H9 (cell line): ENCODE measurements at regions not wholly inside any gene's neighbourhood (a gene's known extent, or its start where the extent isn't known, plus 50 kb on each side); places are given as distances from the start of the nearest gene placed in this dataset.

Source experiments
- DNase-seq: peaks from one replicate; pipeline ENCODE4 v3.0.0-alpha.2; 2017
- H2AFZ ChIP-seq: one replicate; pipeline ENCODE4 v1.6.1; 2013; ENCODE audit warnings: mild to moderate bottlenecking, low read length, control low read depth, moderate library complexity
- H2AK5ac ChIP-seq: 2 replicates; pipeline ENCODE4 v1.6.1; 2013; ENCODE audit warnings: low read length, control low read depth, mixed read lengths; ENCODE audit not compliant: insufficient read length
- H2BK120ac ChIP-seq: one replicate; pipeline ENCODE4 v1.6.1; 2013; ENCODE audit warnings: low read depth, mild to moderate bottlenecking, low read length, control low read depth, inconsistent platforms; ENCODE audit not compliant: poor library complexity, severe bottlenecking
- H2BK12ac ChIP-seq: 2 replicates; pipeline ENCODE4 v1.6.1; 2013; ENCODE audit warnings: low read length, control low read depth, mixed read lengths, low read depth; ENCODE audit not compliant: insufficient read length
- H2BK15ac ChIP-seq: 2 replicates; pipeline ENCODE4 v1.6.1; 2013; ENCODE audit warnings: low read depth, low read length, control low read depth
- H2BK20ac ChIP-seq: one replicate; pipeline ENCODE4 v1.6.1; 2013; ENCODE audit warnings: low read depth, mild to moderate bottlenecking, low read length, control low read depth, inconsistent platforms; ENCODE audit not compliant: poor library complexity, severe bottlenecking
- H2BK5ac ChIP-seq: 2 replicates; pipeline ENCODE4 v1.6.1; 2013; ENCODE audit warnings: low read length, control low read depth, mixed read lengths; ENCODE audit not compliant: insufficient read length
- H3K14ac ChIP-seq: 2 replicates; pipeline ENCODE4 v1.6.1; 2013; ENCODE audit warnings: low read length, control low read depth; ENCODE audit not compliant: insufficient read depth
- H3K18ac ChIP-seq: 2 replicates; pipeline ENCODE4 v1.6.1; 2013; ENCODE audit warnings: low read depth, mild to moderate bottlenecking, mixed read lengths, low read length, control low read depth; ENCODE audit not compliant: insufficient read length
- H3K23ac ChIP-seq: 2 replicates; pipeline ENCODE4 v1.6.1; 2013; ENCODE audit warnings: low read length, control low read depth, mixed read lengths, low read depth; ENCODE audit not compliant: insufficient read length
- H3K23me2 ChIP-seq: 2 replicates; pipeline ENCODE4 v1.6.1; 2013; ENCODE audit warnings: low read depth, mild to moderate bottlenecking, mixed read lengths, low read length, control low read depth; ENCODE audit not compliant: insufficient read length, poor library complexity, severe bottlenecking
- H3K27ac ChIP-seq: 2 replicates; pipeline ENCODE4 v1.5.1; 2013; ENCODE audit warnings: low read length, control low read depth, mixed read lengths, low read depth; ENCODE audit not compliant: insufficient read length
- H3K27me3 ChIP-seq: 2 replicates; pipeline ENCODE4 v1.6.1; 2013; ENCODE audit warnings: low read length, control low read depth, inconsistent platforms; ENCODE audit not compliant: insufficient read depth
- H3K4ac ChIP-seq: 2 replicates; pipeline ENCODE4 v1.6.1; 2013; ENCODE audit warnings: low read depth, mild to moderate bottlenecking, control low read depth, inconsistent platforms, low read length, moderate library complexity
- H3K4me1 ChIP-seq: 2 replicates; pipeline ENCODE4 v1.6.1; 2013; ENCODE audit warnings: low read length, control low read depth, inconsistent platforms; ENCODE audit not compliant: insufficient read depth
- H3K4me2 ChIP-seq: 2 replicates; pipeline ENCODE4 v1.6.1; 2013; ENCODE audit warnings: low read length, control low read depth, mixed read lengths; ENCODE audit not compliant: insufficient read length, insufficient read depth
- H3K56ac ChIP-seq: 2 replicates; pipeline ENCODE4 v1.6.1; 2013; ENCODE audit warnings: low read depth, mild to moderate bottlenecking, mixed read lengths, low read length, control low read depth; ENCODE audit not compliant: insufficient read length
- H3K79me1 ChIP-seq: 2 replicates; pipeline ENCODE4 v1.6.1; 2013; ENCODE audit warnings: low read depth, mild to moderate bottlenecking, moderate library complexity, low read length, control low read depth, inconsistent platforms; ENCODE audit not compliant: insufficient read depth, poor library complexity, severe bottlenecking
- H3K79me2 ChIP-seq: 2 replicates; pipeline ENCODE4 v1.6.1; 2013; ENCODE audit warnings: low read length, control low read depth, inconsistent platforms; ENCODE audit not compliant: insufficient read depth
- H3K9ac ChIP-seq: 2 replicates; pipeline ENCODE4 v1.6.1; 2013; ENCODE audit warnings: low read length, control low read depth, mixed read lengths; ENCODE audit not compliant: insufficient read length; ENCODE audit errors: extremely low read depth
- H3K9me3 ChIP-seq: one replicate; pipeline ENCODE4 v1.6.1; 2013; ENCODE audit warnings: low read depth, low read length, inconsistent platforms; ENCODE audit not compliant: control insufficient read depth
- H3T11ph ChIP-seq: one replicate; pipeline ENCODE4 v1.6.1; 2013; ENCODE audit warnings: mild to moderate bottlenecking, low read length, control low read depth, inconsistent platforms
- H4K20me1 ChIP-seq: one replicate; pipeline ENCODE4 v1.6.1; 2013; ENCODE audit not compliant: control insufficient read depth, insufficient read length, insufficient read depth
- H4K5ac ChIP-seq: 2 replicates; pipeline ENCODE4 v1.6.1; 2013; ENCODE audit warnings: low read depth, mild to moderate bottlenecking, mixed read lengths, low read length, control low read depth; ENCODE audit not compliant: insufficient read length
- H4K8ac ChIP-seq: replicated peaks from 2 replicates; pipeline ENCODE4 v1.6.1; 2013; ENCODE audit warnings: low read length, control low read depth, mixed read lengths, low read depth; ENCODE audit not compliant: insufficient read length
- H4K91ac ChIP-seq: 2 replicates; pipeline ENCODE4 v1.6.1; 2013; ENCODE audit warnings: low read depth, mild to moderate bottlenecking, moderate library complexity, mixed read lengths, low read length, control low read depth; ENCODE audit not compliant: insufficient read length
- H3K27ac Mint-ChIP-seq, 3 experiments: 2 replicates in 2 of 3; 3 replicates in 1 of 3; pipeline ENCODE4 v1.8.0; 2020 to 2021; ENCODE audit warnings: mixed read lengths in 3 of 3, mild to moderate bottlenecking in 1 of 3, moderate library complexity in 1 of 3
- H3K27me3 Mint-ChIP-seq: 2 replicates; pipeline ENCODE4 v1.8.0; 2021; ENCODE audit warnings: low read depth, mild to moderate bottlenecking, moderate library complexity, mixed read lengths
- H3K36me3 Mint-ChIP-seq, 3 experiments: 2 replicates in 2 of 3; 3 replicates in 1 of 3; pipeline ENCODE4 v1.8.0; 2020 to 2021; ENCODE audit warnings: low read depth in 3 of 3, mixed read lengths in 3 of 3; ENCODE audit not compliant: insufficient read depth in 1 of 3
- H3K4me1 Mint-ChIP-seq, 2 experiments: 2 replicates each; pipeline ENCODE4 v1.8.0; 2020; ENCODE audit warnings: mixed read lengths in 2 of 2
- H3K4me3 Mint-ChIP-seq, 2 experiments: 2 replicates in 1 of 2; 3 replicates in 1 of 2; pipeline ENCODE4 v1.8.0; 2020 to 2021; ENCODE audit warnings: mild to moderate bottlenecking in 2 of 2, mixed read lengths in 2 of 2, moderate library complexity in 1 of 2
- H3K9me3 Mint-ChIP-seq, 2 experiments: 2 replicates in 1 of 2; 3 replicates in 1 of 2; pipeline ENCODE4 v1.8.0; 2020; ENCODE audit warnings: mild to moderate bottlenecking in 2 of 2, mixed read lengths in 2 of 2, moderate library complexity in 1 of 2
- CTCF ChIP-seq: fragments of 200-600 bp; sonication (generic); conservative IDR thresholded peaks from 3 replicates; pipeline ENCODE4 v1.8.0; 2021; ENCODE audit warnings: antibody characterized with exemption, mild to moderate bottlenecking
- WGBS: extraction: QIAGEN DNeasy Blood & Tissue Kit; methylation state at CpG from one replicate; pipeline ENCODE4 v1.1.7; 2013; ENCODE audit warnings: missing lambda C conversion rate, low lambda C conversion rate, mixed read lengths; ENCODE audit not compliant: insufficient read length; ENCODE audit errors: extremely low coverage; 5-methylcytosine and 5-hydroxymethylcytosine counted together

- peaks cover 13% of the 10 kb centered on the region for H3K9me3 ChIP-seq
- Mint-ChIP-seq H3K27ac (no peak overlapping the region), H3K27me3 (peaks cover 1% of the 10 kb centered on the region)
Observed at GRCh38 chr9:1311462-1312042, 261.4 kb downstream of the DMRT2 start.

More at GRCh38 chr9:1311462-1312042, 261.4 kb downstream of the DMRT2 start:
- no peaks in the 10 kb centered on the region for H3K27me3 ChIP-seq
- peaks cover 0 to 1% (median 0%) of the 10 kb centered on the region in 3 experiments; a peak in 2 of 7 replicates for H3K36me3 Mint-ChIP-seq
- H3K18ac ChIP-seq: no peak overlapping the region
- H3K9ac ChIP-seq: no peak overlapping the region
- no peaks in the 10 kb centered on the region for H3K79me1 ChIP-seq
- no peaks in the 10 kb centered on the region for H3K79me2 ChIP-seq
- H4K20me1 ChIP-seq: no peaks in the 10 kb centered on the region
- no peaks in the 10 kb centered on the region for H3K4me1 Mint-ChIP-seq
- TF ChIP-seq CTCF: no peak
- no peak overlapping the region for H2AFZ ChIP-seq
- peaks cover 7 to 63% of the 10 kb centered on the region in 2 experiments for H3K9me3 Mint-ChIP-seq
- no peak overlapping the region for H3K27ac ChIP-seq
- no peak overlapping the region for H3K14ac ChIP-seq
- H2BK12ac ChIP-seq: no peak overlapping the region
- H4K5ac ChIP-seq: no peak overlapping the region
- no peak overlapping the region for H4K8ac ChIP-seq
- DNase-seq: no peak
- no peak overlapping the region for H2BK20ac ChIP-seq
- no peak overlapping the region for H3K56ac ChIP-seq
- H3K4ac ChIP-seq: no peak overlapping the region
- H3T11ph ChIP-seq: no peak overlapping the region
- no peak overlapping the region for H2BK15ac ChIP-seq
- no peaks in the 10 kb centered on the region for H3K23me2 ChIP-seq
- WGBS: no CpG with 5 or more reads among the region's 2 CpGs
- H3K4me2 ChIP-seq: no peak overlapping the region
- H4K91ac ChIP-seq: no peak overlapping the region
- H2BK5ac ChIP-seq: no peak overlapping the region
- no peak overlapping the region for H3K23ac ChIP-seq
- no peak overlapping the region for H3K4me3 Mint-ChIP-seq
- H2BK120ac ChIP-seq: no peak overlapping the region
- H3K4me1 ChIP-seq: no peaks in the 10 kb centered on the region
- no peak overlapping the region for H2AK5ac ChIP-seq
